ENCODE measurements at regions not wholly inside any gene's neighbourhood (a gene's known extent, or its start where the extent isn't known, plus 50 kb on each side); places are given as distances from the start of the nearest gene placed in this dataset.

- 42 to 49% methylated on average over 2 of the region's 2 CpGs for WGBS, 2 donors
Measured at GRCh38 chr18:42486271-42486670, 531.2 kb downstream of the PIK3C3 start.

GRCh38 chr18:42508683-42509296 lies 553.8 kb downstream of the PIK3C3 start:
- TF ChIP-seq CTCF (IDR thresholded peaks at IDR 0.05) (no peak), EP300 (IDR thresholded peaks at IDR 0.05) (no peak), POLR2A (IDR thresholded peaks at IDR 0.05) (no peak)
- Histone ChIP-seq H3K4me1 (no peaks in the 10 kb centered on the region), H3K4me3 (no peak overlapping the region), H3K27me3 (no peaks in the 10 kb centered on the region), H3K27ac (no peak overlapping the region), H3K9me3 (no peaks in the 10 kb centered on the region), H3K36me3 (no peaks in the 10 kb centered on the region)
- no peak for DNase-seq (ENCODE audit: low spot score in 2 of 2)
- WGBS, 2 donors = 81 to 91% methylated on average over 3 of the region's 3 CpGs

More at GRCh38 chr18:42486271-42486670, 531.2 kb downstream of the PIK3C3 start:
- TF ChIP-seq EP300 (IDR thresholded peaks at IDR 0.05) (no peak), POLR2A (IDR thresholded peaks at IDR 0.05) (no peak), CTCF (IDR thresholded peaks at IDR 0.05) (no peak)
- Histone ChIP-seq H3K4me3 (no peak overlapping the region), H3K27me3 (no peaks in the 10 kb centered on the region), H3K9me3 (peaks cover 0 to 11% (median 0%) of the 10 kb centered on the region in 4 donors), H3K36me3 (no peaks in the 10 kb centered on the region), H3K4me1 (no peaks in the 10 kb centered on the region), H3K27ac (no peak overlapping the region)
- no peak for DNase-seq (ENCODE audit: low spot score in 2 of 2)

GRCh38 chr18:42509750-42510415 lies 554.8 kb downstream of the PIK3C3 start:
- 68 to 70% methylated on average over 1 of the region's 1 CpG for WGBS, 2 donors
- no peak overlapping the region for H3K4me3 ChIP-seq
- DNase-seq (ENCODE audit: low spot score in 2 of 2) = no peak
- no peaks in the 10 kb centered on the region for H3K27me3 ChIP-seq
- no peak for TF ChIP-seq POLR2A (IDR thresholded peaks at IDR 0.05)
- TF ChIP-seq CTCF (IDR thresholded peaks at IDR 0.05) = no peak
- TF ChIP-seq EP300 (IDR thresholded peaks at IDR 0.05) = no peak
- no peaks in the 10 kb centered on the region for H3K9me3 ChIP-seq
- no peak overlapping the region for H3K27ac ChIP-seq
- H3K36me3 ChIP-seq = no peaks in the 10 kb centered on the region
- H3K4me1 ChIP-seq = no peaks in the 10 kb centered on the region

- no peak overlapping the region for H3K4me3 ChIP-seq
- H3K9me3 ChIP-seq = no peaks in the 10 kb centered on the region
- H3K27ac ChIP-seq = no peak overlapping the region
- H3K27me3 ChIP-seq = no peaks in the 10 kb centered on the region
- DNase-seq (ENCODE audit: low spot score in 2 of 2) = no peak
- H3K36me3 ChIP-seq = no peaks in the 10 kb centered on the region
- no peak for TF ChIP-seq CTCF (IDR thresholded peaks at IDR 0.05)
- TF ChIP-seq POLR2A (IDR thresholded peaks at IDR 0.05) = no peak
- TF ChIP-seq EP300 (IDR thresholded peaks at IDR 0.05) = no peak
- no peaks in the 10 kb centered on the region for H3K4me1 ChIP-seq
Measured at GRCh38 chr18:42510540-42510939, 555.5 kb downstream of the PIK3C3 start.

- H3K27me3 ChIP-seq = no peaks in the 10 kb centered on the region
- no peaks in the 10 kb centered on the region for H3K36me3 ChIP-seq
- WGBS, 2 donors = 40 to 56% methylated on average over 1 of the region's 1 CpG
- H3K4me3 ChIP-seq = no peak overlapping the region
- H3K27ac ChIP-seq = no peak overlapping the region
- H3K9me3 ChIP-seq = no peaks in the 10 kb centered on the region
- TF ChIP-seq CTCF (IDR thresholded peaks at IDR 0.05) = no peak
- no peak for TF ChIP-seq EP300 (IDR thresholded peaks at IDR 0.05)
- no peak for TF ChIP-seq POLR2A (IDR thresholded peaks at IDR 0.05)
- no peaks in the 10 kb centered on the region for H3K4me1 ChIP-seq
- DNase-seq (ENCODE audit: low spot score in 2 of 2) = no peak
Measured at GRCh38 chr18:42513441-42513840, 558.4 kb downstream of the PIK3C3 start.

All from tibial nerve (tissue), 4 donors.